ENCODE measurements at regions not wholly inside any gene's neighbourhood (a gene's known extent, or its start where the extent isn't known, plus 50 kb on each side); places are given as distances from the start of the nearest gene placed in this dataset.

GRCh38 chr13:58474581-58474980, 843.0 kb downstream of the PCDH17 start:
- TF ChIP-seq CTCF (conservative IDR thresholded peaks at IDR 0.05; ENCODE audit: low read length) (no peak), EZH2phosphoT487 (IDR thresholded peaks at IDR 0.05; ENCODE audit: borderline replicate concordance) (no peak)
